DND-41 (cell line): ENCODE measurements at regions not wholly inside any gene's neighbourhood (a gene's known extent, or its start where the extent isn't known, plus 50 kb on each side); places are given as distances from the start of the nearest gene placed in this dataset.

Experiments used
- ATAC-seq: fragments of 200-7000 bp; cut with Tn5 transposase; 3 replicates; pipeline ENCODE4 v1.9.1; 2021; ENCODE audit warnings: low read depth; ENCODE audit not compliant: insufficient read depth
- DNase-seq: peaks from one replicate; pipeline ENCODE4 v3.0.0-alpha.2; 2020
- H2AFZ ChIP-seq: 2 replicates; pipeline ENCODE4 v1.6.0; 2012; ENCODE audit warnings: low read depth, low read length
- H3K27ac ChIP-seq: 2 replicates; pipeline ENCODE4 v1.5.1; 2012; ENCODE audit warnings: low read length, inconsistent platforms
- H3K27me3 ChIP-seq: fragments of 200-600 bp; sonication (generic); 2 replicates; pipeline ENCODE4 v1.6.0; 2012; ENCODE audit warnings: low read length, mild to moderate bottlenecking, inconsistent platforms; ENCODE audit not compliant: insufficient read depth, poor library complexity
- H3K36me3 ChIP-seq: 2 replicates; pipeline ENCODE4 v1.5.1; 2012; ENCODE audit warnings: low read length, inconsistent platforms; ENCODE audit not compliant: insufficient read depth
- H3K4me1 ChIP-seq: 2 replicates; pipeline ENCODE4 v1.5.1; 2012; ENCODE audit warnings: mild to moderate bottlenecking, low read length; ENCODE audit not compliant: insufficient read depth
- H3K4me2 ChIP-seq: 2 replicates; pipeline ENCODE4 v1.6.0; 2012; ENCODE audit warnings: mild to moderate bottlenecking, moderate library complexity, low read length, inconsistent platforms; ENCODE audit not compliant: insufficient read depth
- H3K4me3 ChIP-seq, 2 experiments: fragments of 200-600 bp in 1 of 2; shearing (Covaris generic) in 1 of 2; 2 replicates each; pipeline ENCODE4 v1.5.1; 2012 to 2016; ENCODE audit warnings: inconsistent platforms in 2 of 2, low read length in 2 of 2, mild to moderate bottlenecking in 2 of 2, low read depth in 1 of 2, moderate library complexity in 1 of 2
- H3K79me2 ChIP-seq: 2 replicates; pipeline ENCODE4 v1.6.0; 2012; ENCODE audit warnings: low read length, inconsistent platforms; ENCODE audit not compliant: insufficient read depth
- H3K9ac ChIP-seq: 2 replicates; pipeline ENCODE4 v1.6.0; 2012; ENCODE audit warnings: low read depth, mild to moderate bottlenecking, inconsistent platforms, low read length, moderate library complexity
- H3K9me3 ChIP-seq: 2 replicates; pipeline ENCODE4 v1.5.1; 2012; ENCODE audit warnings: low read length, moderate library complexity, mild to moderate bottlenecking, inconsistent platforms; ENCODE audit not compliant: insufficient read depth, severe bottlenecking
- H4K20me1 ChIP-seq: 2 replicates; pipeline ENCODE4 v1.6.0; 2012; ENCODE audit warnings: low read length; ENCODE audit not compliant: insufficient read depth
- EZH2 ChIP-seq: IDR thresholded peaks from 3 replicates; pipeline ENCODE4 v1.6.1; 2012; ENCODE audit warnings: borderline replicate concordance, low read depth, mild to moderate bottlenecking, moderate library complexity, low read length, inconsistent platforms; ENCODE audit not compliant: severe bottlenecking
- TF ChIP-seq, protein P1 (sequence below): IDR thresholded peaks from 2 replicates; pipeline ENCODE4 v1.5.1; 2012; ENCODE audit warnings: borderline replicate concordance, low read length, moderate library complexity, mild to moderate bottlenecking; ENCODE audit not compliant: poor library complexity, severe bottlenecking; ENCODE audit errors: extremely low read depth

DNA sequence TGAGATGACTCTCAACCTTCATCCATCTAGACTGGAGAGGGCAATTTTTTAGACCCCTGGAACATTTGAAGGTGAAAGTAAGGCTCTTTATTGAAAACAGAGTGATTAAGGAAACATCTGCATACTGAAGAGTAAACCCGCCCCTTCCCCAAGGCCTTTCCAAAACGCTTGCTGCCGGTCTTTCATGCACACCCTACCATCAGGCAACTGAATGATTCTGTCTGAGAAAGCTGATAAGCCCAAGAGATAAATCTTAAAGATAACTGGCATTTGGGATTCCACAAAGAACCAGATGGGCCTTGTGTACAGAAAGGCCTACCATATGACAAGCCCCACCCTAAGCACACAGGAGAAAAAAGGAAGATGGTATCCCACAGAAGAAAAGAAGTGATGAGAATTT is 54.4 kb upstream of the PIK3R1 start:
- Histone ChIP-seq H3K27me3 (no peaks in the 10 kb centered on the region), H3K9ac (no peak overlapping the region), H3K4me2 (no peak overlapping the region), H3K9me3 (no peaks in the 10 kb centered on the region), H4K20me1 (no peaks in the 10 kb centered on the region), H3K79me2 (no peaks in the 10 kb centered on the region), H3K36me3 (no peaks in the 10 kb centered on the region), H2AFZ (no peak overlapping the region), H3K4me1 (no peaks in the 10 kb centered on the region), H3K4me3 (no peak overlapping the region), H3K27ac (no peak overlapping the region)
- TF ChIP-seq, protein P1, sequence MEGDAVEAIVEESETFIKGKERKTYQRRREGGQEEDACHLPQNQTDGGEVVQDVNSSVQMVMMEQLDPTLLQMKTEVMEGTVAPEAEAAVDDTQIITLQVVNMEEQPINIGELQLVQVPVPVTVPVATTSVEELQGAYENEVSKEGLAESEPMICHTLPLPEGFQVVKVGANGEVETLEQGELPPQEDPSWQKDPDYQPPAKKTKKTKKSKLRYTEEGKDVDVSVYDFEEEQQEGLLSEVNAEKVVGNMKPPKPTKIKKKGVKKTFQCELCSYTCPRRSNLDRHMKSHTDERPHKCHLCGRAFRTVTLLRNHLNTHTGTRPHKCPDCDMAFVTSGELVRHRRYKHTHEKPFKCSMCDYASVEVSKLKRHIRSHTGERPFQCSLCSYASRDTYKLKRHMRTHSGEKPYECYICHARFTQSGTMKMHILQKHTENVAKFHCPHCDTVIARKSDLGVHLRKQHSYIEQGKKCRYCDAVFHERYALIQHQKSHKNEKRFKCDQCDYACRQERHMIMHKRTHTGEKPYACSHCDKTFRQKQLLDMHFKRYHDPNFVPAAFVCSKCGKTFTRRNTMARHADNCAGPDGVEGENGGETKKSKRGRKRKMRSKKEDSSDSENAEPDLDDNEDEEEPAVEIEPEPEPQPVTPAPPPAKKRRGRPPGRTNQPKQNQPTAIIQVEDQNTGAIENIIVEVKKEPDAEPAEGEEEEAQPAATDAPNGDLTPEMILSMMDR: no peak
- no peak for TF ChIP-seq EZH2
- no peak for DNase-seq
- no peak for ATAC-seq

DNA sequence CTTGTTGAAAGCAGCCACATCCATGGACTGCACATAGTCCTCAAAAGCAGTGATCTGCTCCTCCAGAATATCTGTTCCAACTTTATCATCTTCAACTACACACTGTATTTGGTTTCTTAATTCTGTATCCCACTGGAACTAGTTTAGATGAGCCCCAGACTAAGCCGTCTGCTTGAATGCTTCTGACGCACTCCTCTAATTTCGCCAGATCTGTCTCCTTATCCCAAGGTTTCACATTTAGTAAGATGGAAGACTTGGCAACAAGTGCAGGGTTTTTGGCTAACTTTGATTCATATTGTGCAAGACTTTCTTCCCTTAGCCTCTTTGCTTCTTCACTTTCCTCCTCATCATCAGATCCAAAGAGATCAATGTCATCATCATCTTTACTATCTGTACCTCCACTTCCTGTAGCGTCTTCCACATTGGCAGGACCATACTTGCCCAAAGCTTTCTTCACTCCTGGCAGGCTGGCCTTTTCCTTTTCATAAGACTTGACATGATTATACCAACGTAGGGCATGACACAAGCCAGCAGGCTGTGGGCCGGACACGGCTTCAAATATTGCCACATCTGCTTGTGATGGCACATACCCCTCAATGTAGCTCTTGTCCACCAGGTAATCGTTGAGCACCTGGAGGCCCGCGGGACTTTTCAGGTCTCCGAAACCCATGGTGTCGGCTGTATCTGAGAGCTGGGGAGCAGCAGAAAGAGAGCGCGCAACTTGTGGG is 56.2 kb upstream of the PIK3R1 start:
- no peak overlapping the region for H3K4me2 ChIP-seq
- ATAC-seq (no peak), DNase-seq (no peak)
- H3K9me3 ChIP-seq: no peaks in the 10 kb centered on the region
- H3K36me3 ChIP-seq: no peaks in the 10 kb centered on the region
- H3K27ac ChIP-seq: no peak overlapping the region
- no peaks in the 10 kb centered on the region for H3K79me2 ChIP-seq
- H3K4me3 ChIP-seq: no peak overlapping the region
- H3K9ac ChIP-seq: no peak overlapping the region
- no peaks in the 10 kb centered on the region for H3K4me1 ChIP-seq
- no peaks in the 10 kb centered on the region for H4K20me1 ChIP-seq
- TF ChIP-seq EZH2: no peak
- TF ChIP-seq, protein P1: no peak
- no peaks in the 10 kb centered on the region for H3K27me3 ChIP-seq
- no peak overlapping the region for H2AFZ ChIP-seq

DNA sequence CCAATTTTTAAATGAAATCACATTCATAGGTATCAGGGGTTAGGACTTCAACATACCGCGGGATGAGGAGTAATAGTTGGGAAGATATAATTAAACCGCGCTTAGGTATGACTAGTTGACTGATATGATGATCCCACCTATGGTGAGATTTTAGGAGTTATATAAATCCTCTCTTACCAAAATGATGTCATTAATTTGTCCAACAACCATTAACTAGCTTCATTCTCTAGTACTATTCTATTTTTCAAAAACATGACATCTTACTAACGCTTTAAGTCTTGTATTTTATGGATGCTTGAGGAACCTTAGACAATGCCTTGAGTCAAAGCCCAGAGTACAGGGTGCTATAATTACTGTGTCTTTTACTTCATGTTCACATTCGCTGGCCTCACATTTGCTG is 59.6 kb upstream of the PIK3R1 start:
- no peak for TF ChIP-seq EZH2
- TF ChIP-seq, protein P1: no peak

More for the DNA sequence above, 59.6 kb upstream of the PIK3R1 start:
- no peak overlapping the region for H3K27ac ChIP-seq
- no peaks in the 10 kb centered on the region for H3K27me3 ChIP-seq
- ATAC-seq (no peak), DNase-seq (no peak)
- H4K20me1 ChIP-seq: no peaks in the 10 kb centered on the region
- no peak overlapping the region for H3K4me2 ChIP-seq
- no peaks in the 10 kb centered on the region for H3K4me1 ChIP-seq
- H3K4me3 ChIP-seq: no peak overlapping the region
- no peaks in the 10 kb centered on the region for H3K36me3 ChIP-seq
- H3K9ac ChIP-seq: no peak overlapping the region
- H3K9me3 ChIP-seq: no peaks in the 10 kb centered on the region
- H3K79me2 ChIP-seq: no peaks in the 10 kb centered on the region
- no peak overlapping the region for H2AFZ ChIP-seq
